AG04449 (cell line): ENCODE measurements at regions not wholly inside any gene's neighbourhood (a gene's known extent, or its start where the extent isn't known, plus 50 kb on each side); places are given as distances from the start of the nearest gene placed in this dataset.
A peak's percentile ranks its signal among the peaks of the same experiment; 100 is the strongest.

Experiments
- CTCF ChIA-PET: fragments of 350-600 bp; formaldehyde crosslinking; extraction: SDS; loops from one replicate; lab custom pipeline; 2021; ENCODE audit warnings: antibody characterized with exemption; lab: Yijun Ruan, JAX
- POLR2A ChIA-PET: fragments of 400-600, 350-600 bp; formaldehyde crosslinking; extraction: SDS; loops from one replicate; lab custom pipeline; 2020; ENCODE audit warnings: antibody characterized with exemption, inconsistent platforms; lab: Yijun Ruan, JAX
- DNase-seq: peaks from one replicate; pipeline ENCODE4 v3.0.0-alpha.2; 2010; ENCODE audit warnings: low read depth, low spot score
- H3K4me3 ChIP-seq: 2 replicates; pipeline ENCODE4 v1.5.1; 2011; ENCODE audit warnings: low read depth, mild to moderate bottlenecking, control low read depth, low read length
- CTCF ChIP-seq: IDR thresholded peaks from one replicate; pipeline ENCODE4 v1.5.1; 2011; ENCODE audit warnings: mild to moderate bottlenecking, moderate library complexity, low read length, control low read depth, inconsistent platforms; ENCODE audit not compliant: insufficient read depth; ENCODE audit errors: missing control alignments

GRCh38 chr13:50078231-50078894, 63.1 kb downstream of the KCNRG start:
- CTCF ChIA-PET, result interaction anchor here (0.7 to 2.8 kb wide), 5 partner anchors 81 to 833 kb away, joined by 3 to 10 read pairs (median 3); no protein-coding TSS in a partner anchor
- no peak for DNase-seq
- POLR2A ChIA-PET, result interaction anchor here (0.7 kb wide), 1 partner anchor 231 kb away, joined by 3 read pairs; no protein-coding TSS in a partner anchor
- peak overlapping the region; percentile 3 for H3K4me3 ChIP-seq
- no peak for TF ChIP-seq CTCF

- no peak for DNase-seq
- TF ChIP-seq CTCF, result no peak
- ChIA-PET CTCF (interaction anchor here (0.7 to 2.8 kb wide), 7 partner anchors 46 to 833 kb away, joined by 3 to 10 read pairs (median 3); partner anchors contain the start of gene TRIM13), POLR2A (interaction anchor here (1.4 kb wide), 1 partner anchor 46 kb away, joined by 6 read pairs; no protein-coding TSS in a partner anchor)
- H3K4me3 ChIP-seq, result peak overlapping the region; percentile 93
These were observed 63.8 kb downstream of the KCNRG start for GRCh38 chr13:50078895-50079654.

- TF ChIP-seq CTCF, result no peak
- CTCF ChIA-PET, result interaction anchor here (1.0 to 2.8 kb wide), 7 partner anchors 8 to 409 kb away, joined by 3 to 10 read pairs (median 5); partner anchors contain the start of gene TRIM13
- DNase-seq, result no peak
- POLR2A ChIA-PET, result interaction anchor here (1.4 kb wide), 1 partner anchor 45 kb away, joined by 6 read pairs; no protein-coding TSS in a partner anchor
- H3K4me3 ChIP-seq, result peak overlapping the region; percentile 93
These were observed 64.5 kb downstream of the KCNRG start for GRCh38 chr13:50079655-50080202.

GRCh38 chr13:50080203-50080910, 65.1 kb downstream of the KCNRG start:
- TF ChIP-seq CTCF, result no peak
- ChIA-PET CTCF (interaction anchor here (0.9 to 2.8 kb wide), 7 partner anchors 9 to 103 kb away, joined by 3 to 10 read pairs (median 5); partner anchors contain the start of gene TRIM13), POLR2A (interaction anchor here (1.3 to 1.4 kb wide), 2 partner anchors 45 to 537 kb away, joined by 3 to 6 read pairs; no protein-coding TSS in a partner anchor)
- no peak for DNase-seq
- H3K4me3 ChIP-seq, result peak overlapping the region; percentile 93

- TF ChIP-seq CTCF, result no peak
- POLR2A ChIA-PET, result interaction anchor here (0.6 to 2.2 kb wide), 5 partner anchors 44 to 536 kb away, joined by 3 to 15 read pairs (median 5); partner anchors contain the start of gene SPRYD7
These were observed 65.9 kb downstream of the KCNRG start for GRCh38 chr13:50080911-50081678.

More at GRCh38 chr13:50080911-50081678, 65.9 kb downstream of the KCNRG start:
- peak overlapping the region; percentile 93 for H3K4me3 ChIP-seq
- CTCF ChIA-PET, result interaction anchor here (0.9 to 4.8 kb wide), 12 partner anchors 9 to 831 kb away, joined by 3 to 25 read pairs (median 4); partner anchors contain the start of gene TRIM13
- DNase-seq, result no peak
